ENCODE measurements at regions not wholly inside any gene's neighbourhood (a gene's known extent, or its start where the extent isn't known, plus 50 kb on each side); places are given as distances from the start of the nearest gene placed in this dataset.
"Not testable (repeated sequence)": the region's sequence is repeated elsewhere in the genome, so short reads cannot be mapped to it uniquely, and the experiment has no call there.

DNA sequence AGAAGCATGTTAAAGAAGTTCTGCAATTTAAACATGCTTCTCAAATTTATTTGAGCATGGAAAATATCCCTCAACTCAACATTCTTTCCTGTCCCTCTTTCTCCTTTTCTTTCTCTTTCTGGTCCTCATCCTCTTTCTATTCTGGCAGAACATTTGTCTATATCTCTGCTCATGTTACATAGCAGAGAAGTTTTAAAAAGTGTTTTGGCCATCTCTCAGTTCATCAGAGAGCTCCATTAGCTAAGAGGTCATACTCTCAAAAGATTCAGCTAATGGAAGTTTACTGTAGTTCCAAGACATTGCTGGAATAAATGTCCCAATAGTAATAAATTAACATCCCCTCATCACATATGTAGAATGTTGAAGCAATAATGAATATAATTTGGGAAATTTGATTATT is 53.5 kb downstream of the XCL2 start:
- DNase-seq, result no peak

- no peak for DNase-seq
Measured at GRCh38 chr1:168488138-168488537, 55.7 kb downstream of the XCL2 start.

DNA sequence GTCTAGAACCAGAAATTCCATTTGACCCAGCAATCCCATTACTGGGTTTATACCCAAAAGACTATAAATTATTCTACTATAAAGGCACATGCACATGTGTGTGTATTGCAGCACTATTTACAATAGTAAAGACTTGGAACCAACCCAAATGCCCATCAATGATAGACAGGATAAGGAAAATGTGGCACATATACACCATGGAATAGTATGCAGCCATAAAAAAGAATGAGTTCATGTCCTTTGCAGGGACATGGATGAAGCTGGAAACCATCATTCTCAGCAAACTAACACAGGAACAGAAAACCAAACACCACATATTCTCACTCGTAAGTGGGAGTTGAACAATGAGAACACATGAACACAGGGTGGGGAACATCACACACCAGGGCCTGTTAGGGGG is 57.0 kb downstream of the XCL2 start:
- DNase-seq, result not testable (repeated sequence)

- DNase-seq, result peak; percentile 56
Measured at GRCh38 chr1:168485048-168485447, 58.7 kb downstream of the XCL2 start.

DNA sequence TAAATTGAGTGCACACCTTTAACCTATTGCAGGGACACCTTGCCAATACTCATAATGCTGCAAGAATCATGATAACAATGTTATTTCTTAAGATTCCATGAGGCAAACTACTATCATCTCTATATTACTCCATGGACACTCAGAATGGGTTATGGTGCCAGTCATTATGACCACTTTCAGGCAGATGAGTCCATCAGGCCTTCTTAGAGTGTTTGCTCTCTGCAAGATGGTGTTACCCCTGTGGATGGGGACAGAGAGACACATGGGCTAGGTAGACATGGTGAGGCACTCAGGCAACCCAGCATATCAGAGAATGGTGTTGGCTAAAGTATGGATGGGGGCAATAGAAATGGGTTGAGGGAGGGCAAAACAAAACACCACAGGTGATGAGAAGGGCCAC is 59.7 kb downstream of the XCL2 start:
- no peak for DNase-seq

GRCh38 chr1:168483539-168483938 is 60.3 kb downstream of the XCL2 start:
- peak; percentile 85 for DNase-seq

DNA sequence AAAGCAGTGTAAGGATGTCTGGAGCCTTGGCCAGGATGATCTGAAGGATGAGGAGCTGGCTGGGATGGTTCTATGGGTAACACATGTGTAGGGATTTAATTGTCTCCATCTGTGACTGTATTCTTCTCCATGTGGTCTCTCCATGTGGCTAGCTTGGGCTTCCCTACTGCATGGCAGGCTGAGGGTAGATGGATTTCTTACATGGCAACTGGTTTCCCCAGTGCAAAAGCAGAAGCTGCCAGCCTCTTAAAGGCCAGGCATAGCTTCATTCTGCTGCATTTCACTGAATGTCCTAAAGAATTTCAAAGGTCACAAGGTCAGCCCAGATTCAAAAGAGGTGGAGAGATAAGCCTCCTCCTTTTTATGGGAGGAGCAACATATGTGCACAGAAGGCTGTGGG is 61.7 kb downstream of the XCL2 start:
- DNase-seq, result no peak

- DNase-seq, result no peak
Measured at GRCh38 chr1:168481586-168481985, 62.2 kb downstream of the XCL2 start.

DNA sequence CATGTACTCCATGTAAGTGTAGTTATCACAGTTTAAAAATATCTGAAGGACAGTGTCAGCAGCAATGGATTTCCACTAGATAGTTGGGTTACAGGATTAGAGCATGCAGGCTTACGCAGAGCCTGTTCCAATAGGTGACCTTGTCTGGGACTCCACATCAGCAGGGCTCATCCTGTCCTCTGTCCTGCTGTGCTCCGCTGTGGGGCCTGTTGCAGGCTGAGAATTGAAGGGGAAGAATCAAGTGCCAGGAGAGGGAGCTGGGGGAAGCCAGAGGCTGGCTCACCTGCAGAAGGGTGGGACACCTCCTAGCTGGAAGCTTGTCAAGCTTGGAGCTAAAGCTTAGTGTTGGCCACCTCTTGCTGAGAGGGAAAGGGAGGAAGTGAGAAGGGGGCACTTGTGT is 62.8 kb downstream of the XCL2 start:
- no peak for DNase-seq

DNA sequence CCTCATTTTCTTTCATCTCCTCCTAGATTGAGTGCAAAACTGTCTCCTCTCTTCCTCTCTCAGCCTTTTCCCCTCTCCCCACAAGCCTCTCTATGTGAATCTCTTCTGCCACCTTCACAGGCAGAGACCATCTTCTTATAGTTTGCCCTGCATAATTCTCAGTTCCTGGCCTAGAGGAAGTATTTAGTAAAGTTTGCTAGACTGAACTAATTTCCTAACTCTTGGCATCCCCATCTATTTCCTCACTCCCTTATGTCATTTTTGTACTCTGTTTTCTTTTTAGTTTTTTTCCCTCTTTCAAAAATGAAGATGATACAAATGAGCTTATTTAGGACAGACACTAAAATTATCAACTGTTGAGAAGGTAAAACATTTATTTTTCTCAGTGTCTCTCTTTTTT is 66.0 kb downstream of the XCL2 start:
- peak; percentile 33 for DNase-seq

DNA sequence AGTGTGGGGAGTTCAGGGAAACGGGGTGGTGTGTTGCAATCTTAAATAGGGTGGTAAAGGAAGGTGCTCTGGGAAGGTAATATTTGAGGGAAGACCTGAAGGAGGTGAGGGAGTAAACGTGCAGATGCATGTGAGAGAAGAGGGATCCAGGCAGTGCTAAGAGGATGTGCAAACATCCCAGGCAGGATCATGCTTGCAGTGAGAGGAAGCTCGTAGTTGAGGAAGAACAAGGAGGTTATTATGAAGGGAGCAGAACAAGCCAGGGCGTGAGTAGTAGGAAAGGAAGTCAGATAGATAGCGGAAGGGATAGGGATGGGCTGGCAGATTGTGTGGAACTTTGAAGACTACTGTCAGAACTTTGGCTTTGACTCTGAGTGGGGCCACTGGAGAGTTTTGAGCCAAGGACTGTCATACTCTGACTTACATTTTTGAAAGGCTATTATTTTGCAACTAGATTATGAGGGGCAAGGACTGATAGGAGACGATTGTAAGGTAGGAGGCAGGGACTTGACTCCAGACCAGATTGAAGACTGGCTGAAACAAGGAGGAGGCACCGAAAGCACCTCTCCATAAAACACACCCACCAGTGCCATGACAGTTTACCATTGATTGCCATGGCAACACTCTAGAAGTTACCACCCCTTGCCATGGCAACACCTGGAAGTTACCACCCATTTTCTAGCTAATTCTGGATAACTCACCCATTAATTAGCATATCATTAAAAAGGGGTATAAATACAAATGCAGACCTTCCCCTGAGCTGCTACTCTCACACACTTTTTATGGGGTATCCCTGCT is 67.0 kb downstream of the XCL2 start:
- DNase-seq, result peak; percentile 30

- no peak for DNase-seq
Measured at GRCh38 chr1:168474322-168474721, 69.5 kb downstream of the XCL2 start.

DNA sequence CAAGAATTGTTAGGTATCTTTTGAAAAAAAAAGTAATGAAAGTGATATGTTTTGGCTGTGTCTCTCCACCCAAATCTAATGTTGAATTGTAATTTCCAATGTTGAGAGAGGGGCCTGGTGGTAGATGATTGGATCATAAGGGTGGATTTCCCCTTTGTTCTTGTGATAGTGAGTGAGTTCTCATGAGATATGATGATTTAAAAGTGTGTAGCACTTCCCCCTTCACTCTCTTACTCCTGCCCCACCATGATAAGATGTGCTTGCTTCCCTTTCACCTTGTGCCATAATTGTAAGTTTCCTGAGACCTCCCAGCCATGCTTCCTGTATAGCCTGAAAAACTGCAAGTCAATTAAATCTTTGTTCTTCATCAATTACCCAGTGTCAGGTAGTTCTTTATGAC is 70.7 kb downstream of the XCL2 start:
- peak; percentile 31 for DNase-seq

DNA sequence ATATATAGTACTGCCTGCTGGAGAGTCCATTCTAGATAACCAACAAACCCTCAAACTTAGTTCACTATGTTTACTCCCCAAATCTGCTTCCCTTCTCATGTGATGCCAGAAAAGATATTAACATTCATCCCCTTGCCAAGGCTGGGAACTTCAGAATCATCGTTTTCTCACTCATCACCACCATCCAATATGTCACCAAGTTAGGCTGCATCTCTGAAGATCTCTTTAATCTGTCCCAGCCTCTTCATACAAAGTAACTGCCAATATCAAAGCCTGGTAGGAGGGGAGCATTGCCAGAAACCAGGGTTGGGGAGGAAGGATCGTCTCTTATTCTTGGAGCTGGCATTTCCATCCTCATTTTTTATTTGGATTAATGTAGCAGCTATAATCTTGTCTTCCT is 71.6 kb downstream of the XCL2 start:
- no peak for DNase-seq

GRCh38 chr1:168470901-168471431 is 72.8 kb downstream of the XCL2 start:
- DNase-seq, result peak; percentile 89

DNA sequence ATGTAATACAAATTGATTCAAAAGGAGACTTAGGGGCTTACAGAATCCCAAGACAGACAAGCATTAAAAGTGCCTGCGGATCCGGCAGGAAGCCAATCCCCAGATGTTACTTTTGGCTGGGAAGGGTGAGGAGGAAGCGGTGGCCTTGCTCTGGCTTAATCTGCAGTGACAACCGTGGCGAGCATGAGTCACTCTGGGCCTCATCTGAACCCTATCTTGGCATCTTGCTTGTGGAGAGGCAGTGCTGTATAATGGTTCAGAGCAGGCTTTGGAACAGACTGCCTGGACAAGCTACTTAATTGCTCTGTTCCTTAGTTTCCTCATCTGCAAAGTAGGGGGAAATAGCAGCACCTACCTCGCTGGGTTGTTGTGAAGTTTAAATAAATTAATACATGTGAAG is 74.1 kb downstream of the XCL2 start:
- peak; percentile 58 for DNase-seq

- DNase-seq, result no peak
Measured at GRCh38 chr1:168468822-168469221, 75.0 kb downstream of the XCL2 start.

GRCh38 chr1:168468042-168468809 is 75.6 kb downstream of the XCL2 start:
- no peak for DNase-seq

- no peak for DNase-seq
Measured at GRCh38 chr1:168467452-168467851, 76.3 kb downstream of the XCL2 start.

GRCh38 chr1:168466714-168467131 is 77.1 kb downstream of the XCL2 start:
- peak; percentile 77 for DNase-seq

DNA sequence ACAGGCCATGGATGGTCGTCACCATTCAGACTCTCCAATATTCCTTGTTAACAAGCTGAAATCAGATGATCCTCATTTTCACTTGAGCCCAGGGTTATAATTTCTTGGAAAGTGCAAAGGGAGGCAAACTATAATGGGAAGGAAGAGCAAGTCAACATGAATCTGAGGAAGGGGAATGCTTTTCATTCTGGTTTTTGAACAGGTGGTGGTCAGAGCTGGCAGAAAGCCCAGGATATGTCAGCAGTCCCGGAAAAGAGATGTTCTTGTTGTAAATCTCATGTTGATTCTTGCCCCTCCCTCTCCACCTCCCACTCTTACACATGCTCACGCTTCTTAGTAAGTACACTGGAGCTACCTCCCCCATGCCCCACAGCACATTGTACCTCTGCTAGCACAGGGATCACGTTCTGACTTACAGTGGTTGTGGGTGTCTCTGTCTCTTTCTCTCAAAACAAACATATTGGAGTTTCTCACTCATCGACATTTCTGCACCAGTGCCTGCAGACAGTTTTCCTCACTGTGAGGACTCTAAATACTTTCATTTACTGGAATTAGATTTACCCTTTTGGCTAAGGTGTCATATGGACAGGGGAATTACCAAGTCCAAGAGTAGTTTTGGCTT is 77.6 kb downstream of the XCL2 start:
- peak; percentile 67 for DNase-seq

DNA sequence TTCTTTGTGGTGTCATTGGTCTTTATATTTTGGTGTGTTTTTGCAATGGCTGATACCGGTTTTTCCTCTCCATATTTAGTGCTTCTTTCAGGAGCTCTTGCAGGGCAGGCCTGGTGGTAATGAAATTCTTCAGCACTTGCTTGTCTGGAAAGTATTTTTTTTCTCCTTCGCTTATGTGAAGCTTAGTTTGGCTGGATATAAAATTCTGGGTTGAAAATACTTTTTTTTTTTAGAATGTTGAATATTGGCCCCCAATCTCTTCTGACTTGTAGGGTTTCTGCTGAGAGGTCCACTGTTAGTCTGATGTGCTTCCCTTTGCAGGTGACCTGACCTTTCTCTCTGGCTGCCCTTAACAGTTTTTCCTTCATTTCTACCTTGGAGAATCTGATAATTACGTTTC is 82.7 kb downstream of the XCL2 start:
- DNase-seq, result not testable (repeated sequence)

DNA sequence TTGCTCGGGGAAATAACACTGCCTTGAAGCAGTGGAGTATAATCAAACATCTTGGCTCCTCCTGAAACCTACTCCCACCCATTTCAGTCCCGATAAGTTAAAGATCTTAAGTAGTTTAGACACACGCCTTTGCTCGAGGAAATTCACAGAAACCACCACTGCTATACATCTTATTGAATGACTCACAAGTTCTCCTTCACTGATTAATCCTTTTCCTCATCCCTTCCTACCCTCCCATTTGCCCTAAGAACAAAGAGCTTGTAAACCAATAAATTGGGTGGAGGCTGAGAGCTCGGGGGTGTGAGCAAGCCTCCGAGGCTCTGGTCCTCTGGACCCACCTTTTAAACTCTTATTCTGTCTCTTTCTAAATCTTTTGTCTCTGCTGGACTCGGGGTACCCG is 86.5 kb downstream of the XCL2 start:
- not testable (repeated sequence) for DNase-seq

GRCh38 chr1:168455764-168456163 is 88.0 kb downstream of the XCL2 start:
- no peak for DNase-seq

Data from suppressor macrophage treated with lipopolysaccharide for 4 hours (primary cell).